ENCODE measurements at regions not wholly inside any gene's neighbourhood (a gene's known extent, or its start where the extent isn't known, plus 50 kb on each side); places are given as distances from the start of the nearest gene placed in this dataset.

GRCh38 chr18:46424898-46425297 lies 232.1 kb downstream of the LOXHD1 start:
- ChIA-PET POLR2A (interaction anchor here (0.6 kb wide), 2 partner anchors 45 to 177 kb away, joined by 3 read pairs; no protein-coding TSS in a partner anchor), CTCF (no interaction called here)
- Mint-ChIP-seq H3K27ac (ENCODE audit: low read depth, unreplicated experiment) (no peak overlapping the region), H3K36me3 (ENCODE audit: insufficient read depth, unreplicated experiment) (no peaks in the 10 kb centered on the region), H3K4me3 (ENCODE audit: unreplicated experiment) (no peak overlapping the region), H3K27me3 (ENCODE audit: insufficient read depth, unreplicated experiment) (no peaks in the 10 kb centered on the region), H3K9me3 (ENCODE audit: unreplicated experiment) (no peaks in the 10 kb centered on the region), H3K4me1 (ENCODE audit: insufficient read depth, unreplicated experiment) (peaks cover 22% of the 10 kb centered on the region)
- BruUV-seq (replicated peaks): no TSS peak
- TF ChIP-seq CTCF (IDR thresholded peaks at IDR 0.05; ENCODE audit: unreplicated experiment): no peak
- DNase-seq (ENCODE audit: unreplicated experiment): peak; percentile 63
- intact Hi-C loops (cut with micrococcal nuclease): loop anchor here (10.0 kb wide), 1 partner anchor 140 kb away; no protein-coding TSS in a partner anchor

GRCh38 chr18:46425511-46425910 lies 231.5 kb downstream of the LOXHD1 start:
- Mint-ChIP-seq H3K9me3 (ENCODE audit: unreplicated experiment) (no peaks in the 10 kb centered on the region), H3K27me3 (ENCODE audit: insufficient read depth, unreplicated experiment) (no peaks in the 10 kb centered on the region), H3K4me3 (ENCODE audit: unreplicated experiment) (no peak overlapping the region), H3K4me1 (ENCODE audit: insufficient read depth, unreplicated experiment) (peaks cover 22% of the 10 kb centered on the region), H3K36me3 (ENCODE audit: insufficient read depth, unreplicated experiment) (no peaks in the 10 kb centered on the region), H3K27ac (ENCODE audit: low read depth, unreplicated experiment) (no peak overlapping the region)
- POLR2A ChIA-PET: no interaction called here
- intact Hi-C loops (cut with micrococcal nuclease): loop anchor here (10.0 kb wide), 1 partner anchor 141 kb away; no protein-coding TSS in a partner anchor
- CTCF ChIA-PET: interaction anchor here (0.6 kb wide), 1 partner anchor 26 kb away, joined by 3 read pairs; no protein-coding TSS in a partner anchor
- TF ChIP-seq CTCF (IDR thresholded peaks at IDR 0.05; ENCODE audit: unreplicated experiment): no peak
- no TSS peak for BruUV-seq (replicated peaks)
- no peak for DNase-seq (ENCODE audit: unreplicated experiment)

- Mint-ChIP-seq H3K9me3 (ENCODE audit: unreplicated experiment) (no peaks in the 10 kb centered on the region), H3K27ac (ENCODE audit: low read depth, unreplicated experiment) (no peak overlapping the region), H3K4me1 (ENCODE audit: insufficient read depth, unreplicated experiment) (peaks cover 22% of the 10 kb centered on the region), H3K4me3 (ENCODE audit: unreplicated experiment) (no peak overlapping the region), H3K27me3 (ENCODE audit: insufficient read depth, unreplicated experiment) (no peaks in the 10 kb centered on the region), H3K36me3 (ENCODE audit: insufficient read depth, unreplicated experiment) (no peaks in the 10 kb centered on the region)
- no peak for TF ChIP-seq CTCF (IDR thresholded peaks at IDR 0.05; ENCODE audit: unreplicated experiment)
- no TSS peak for BruUV-seq (replicated peaks)
- CTCF ChIA-PET: interaction anchor here (0.5 to 0.6 kb wide), 2 partner anchors 25 to 309 kb away, joined by 3 read pairs; no protein-coding TSS in a partner anchor
- DNase-seq (ENCODE audit: unreplicated experiment): no peak
- intact Hi-C loops (cut with micrococcal nuclease): loop anchor here (10.0 kb wide), 1 partner anchor 141 kb away; no protein-coding TSS in a partner anchor
- POLR2A ChIA-PET: no interaction called here
Measured at GRCh38 chr18:46426021-46426678, 230.9 kb downstream of the LOXHD1 start.

GRCh38 chr18:46426679-46427047 lies 230.4 kb downstream of the LOXHD1 start:
- CTCF ChIA-PET: no interaction called here
- DNase-seq (ENCODE audit: unreplicated experiment): no peak
- Mint-ChIP-seq H3K27me3 (ENCODE audit: insufficient read depth, unreplicated experiment) (no peaks in the 10 kb centered on the region), H3K36me3 (ENCODE audit: insufficient read depth, unreplicated experiment) (no peaks in the 10 kb centered on the region), H3K4me1 (ENCODE audit: insufficient read depth, unreplicated experiment) (peaks cover 25% of the 10 kb centered on the region), H3K27ac (ENCODE audit: low read depth, unreplicated experiment) (no peak overlapping the region), H3K4me3 (ENCODE audit: unreplicated experiment) (no peak overlapping the region), H3K9me3 (ENCODE audit: unreplicated experiment) (no peaks in the 10 kb centered on the region)
- no peak for TF ChIP-seq CTCF (IDR thresholded peaks at IDR 0.05; ENCODE audit: unreplicated experiment)
- BruUV-seq (replicated peaks): no TSS peak
- POLR2A ChIA-PET: interaction anchor here (0.6 kb wide), 1 partner anchor 38 kb away, joined by 3 read pairs; no protein-coding TSS in a partner anchor
- intact Hi-C loops (cut with micrococcal nuclease): loop anchor here (10.0 kb wide), 1 partner anchor 142 kb away; no protein-coding TSS in a partner anchor
